ENCODE measurements at regions not wholly inside any gene's neighbourhood (a gene's known extent, or its start where the extent isn't known, plus 50 kb on each side); places are given as distances from the start of the nearest gene placed in this dataset.

- no peak for TF ChIP-seq TEAD4 (IDR thresholded peaks at IDR 0.05)
- TF ChIP-seq TAF1 (IDR thresholded peaks at IDR 0.05; ENCODE audit: low read depth): no peak
- no peak for TF ChIP-seq FOXM1 (IDR thresholded peaks at IDR 0.05; ENCODE audit: borderline replicate concordance, low read depth)
- TF ChIP-seq CREB1 (IDR thresholded peaks at IDR 0.05; ENCODE audit: low read depth): no peak
- no peak for TF ChIP-seq YY1 (IDR thresholded peaks at IDR 0.05; ENCODE audit: low read depth)
- TF ChIP-seq NFIC (IDR thresholded peaks at IDR 0.05): no peak
- no peak for TF ChIP-seq MAX (IDR thresholded peaks at IDR 0.05)
- no peak for TF ChIP-seq USF1 (IDR thresholded peaks at IDR 0.05)
- no peak for TF ChIP-seq RAD21 (IDR thresholded peaks at IDR 0.05; ENCODE audit: low read depth)
These were observed 1014.3 kb downstream of the CBLN2 start for GRCh38 chr18:71529703-71530303.

All from Ishikawa (cell line).